ENCODE measurements at regions not wholly inside any gene's neighbourhood (a gene's known extent, or its start where the extent isn't known, plus 50 kb on each side); places are given as distances from the start of the nearest gene placed in this dataset.

DNA sequence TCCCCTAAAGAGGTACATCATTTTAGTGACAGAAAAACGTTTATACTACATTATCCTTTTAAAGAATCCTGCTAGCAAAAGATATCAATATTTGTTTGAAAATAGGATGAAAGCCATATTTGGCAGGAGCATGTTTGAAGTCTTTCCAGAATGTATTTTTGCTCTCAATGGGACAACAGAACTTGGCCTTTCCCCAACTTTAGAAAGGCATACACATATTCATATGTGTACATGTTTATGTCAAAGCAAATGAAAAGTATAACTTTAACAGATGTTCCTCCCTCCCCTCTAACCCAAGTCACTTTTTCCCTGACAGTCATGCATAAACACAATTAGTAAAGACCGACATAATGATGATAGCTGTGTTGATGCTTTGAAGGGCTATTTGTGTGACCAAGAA, 427.8 kb upstream of the CDH6 start:
- TF ChIP-seq, protein P1, sequence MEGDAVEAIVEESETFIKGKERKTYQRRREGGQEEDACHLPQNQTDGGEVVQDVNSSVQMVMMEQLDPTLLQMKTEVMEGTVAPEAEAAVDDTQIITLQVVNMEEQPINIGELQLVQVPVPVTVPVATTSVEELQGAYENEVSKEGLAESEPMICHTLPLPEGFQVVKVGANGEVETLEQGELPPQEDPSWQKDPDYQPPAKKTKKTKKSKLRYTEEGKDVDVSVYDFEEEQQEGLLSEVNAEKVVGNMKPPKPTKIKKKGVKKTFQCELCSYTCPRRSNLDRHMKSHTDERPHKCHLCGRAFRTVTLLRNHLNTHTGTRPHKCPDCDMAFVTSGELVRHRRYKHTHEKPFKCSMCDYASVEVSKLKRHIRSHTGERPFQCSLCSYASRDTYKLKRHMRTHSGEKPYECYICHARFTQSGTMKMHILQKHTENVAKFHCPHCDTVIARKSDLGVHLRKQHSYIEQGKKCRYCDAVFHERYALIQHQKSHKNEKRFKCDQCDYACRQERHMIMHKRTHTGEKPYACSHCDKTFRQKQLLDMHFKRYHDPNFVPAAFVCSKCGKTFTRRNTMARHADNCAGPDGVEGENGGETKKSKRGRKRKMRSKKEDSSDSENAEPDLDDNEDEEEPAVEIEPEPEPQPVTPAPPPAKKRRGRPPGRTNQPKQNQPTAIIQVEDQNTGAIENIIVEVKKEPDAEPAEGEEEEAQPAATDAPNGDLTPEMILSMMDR (IDR thresholded peaks at IDR 0.05): no peak
- TF ChIP-seq POLR2A (IDR thresholded peaks at IDR 0.05) (no peak), POLR2AphosphoS5 (IDR thresholded peaks at IDR 0.05) (no peak)
